GM12878 (cell line): ENCODE measurements at regions not wholly inside any gene's neighbourhood (a gene's known extent, or its start where the extent isn't known, plus 50 kb on each side); places are given as distances from the start of the nearest gene placed in this dataset.

Experiments used
- ATAC-seq: fragments of 200-7000 bp; cut with Tn5 transposase; 3 replicates; pipeline ENCODE4 v1.9.1; 2020; ENCODE audit warnings: mild to moderate bottlenecking, moderate library complexity
- BruUV-seq: library from RNA; stranded (reverse); fragments of 400-500 nt; replicated peaks from 2 replicates; lab custom pipeline; 2021; lab: Mats Ljungman, UMichigan
- CTCF ChIA-PET: fragments of 300-600 bp; sonication (Branson Sonifier 250); formaldehyde crosslinking; extraction: SDS; loops from one replicate; lab custom pipeline; 2021; ENCODE audit warnings: inconsistent platforms; lab: Yijun Ruan, JAX
- POLR2A ChIA-PET: fragments of 350-600 bp; formaldehyde crosslinking; extraction: SDS; loops from one replicate; lab custom pipeline; 2021; ENCODE audit warnings: inconsistent platforms; lab: Charles Lee
- RAD21 ChIA-PET: fragments of 300-600 bp; sonication (Branson Sonifier 250); formaldehyde crosslinking; loops from one replicate; lab custom pipeline; 2023; ENCODE audit warnings: antibody characterized with exemption; ENCODE audit not compliant: unreplicated experiment; lab: Charles Lee
- SMC1A ChIA-PET: fragments of 300-600 bp; sonication (Branson Sonifier 250); formaldehyde crosslinking; loops from one replicate; lab custom pipeline; 2023; ENCODE audit not compliant: unreplicated experiment, uncharacterized antibody; lab: Charles Lee
- DNase-seq: peaks from one replicate; pipeline ENCODE4 v3.0.0-alpha.2; 2011; ENCODE audit warnings: low read depth, low spot score
- FAIRE-seq: peaks from 3 replicates; lab custom pipeline; 2011; peaks lifted over from hg19 to GRCh38; lab: Jason Lieb, UNC
- H2AFZ ChIP-seq: 2 replicates; pipeline ENCODE4 v1.6.0; 2011; ENCODE audit warnings: low read depth, low read length, control low read depth; ENCODE audit not compliant: control insufficient read depth
- H3K27ac ChIP-seq: 2 replicates; pipeline ENCODE4 v1.5.1; 2011; ENCODE audit warnings: control low read depth; ENCODE audit not compliant: control insufficient read depth, insufficient read depth
- H3K27me3 ChIP-seq, 2 experiments: replicated peaks in 1 of 2; 2 replicates each; pipeline versions ENCODE4 v1.6.0 to v1.6.1; 2011; ENCODE audit warnings: low read length in 1 of 2; ENCODE audit not compliant: control insufficient read depth in 2 of 2, insufficient read depth in 2 of 2
- H3K36me3 ChIP-seq, 2 experiments: 2 replicates each; pipeline ENCODE4 v1.5.1; 2011; ENCODE audit warnings: low read length in 1 of 2; ENCODE audit not compliant: control insufficient read depth in 2 of 2, insufficient read depth in 2 of 2
- H3K4me1 ChIP-seq: 2 replicates; pipeline ENCODE4 v1.6.1; 2011; ENCODE audit warnings: mild to moderate bottlenecking, low read length, moderate library complexity, mixed read lengths; ENCODE audit not compliant: control insufficient read depth, insufficient read depth
- H3K4me2 ChIP-seq: 2 replicates; pipeline ENCODE4 v1.6.0; 2011; ENCODE audit warnings: control low read depth; ENCODE audit not compliant: control insufficient read depth, insufficient read depth
- H3K4me3 ChIP-seq: fragments of 200-600 bp; sonication (generic); 2 replicates; pipeline ENCODE4 v1.5.1; 2016
- H3K79me2 ChIP-seq: 2 replicates; pipeline ENCODE4 v1.6.0; 2011; ENCODE audit warnings: low read length; ENCODE audit not compliant: control insufficient read depth, insufficient read depth
- H3K9ac ChIP-seq: 2 replicates; pipeline ENCODE4 v1.8.0; 2011; ENCODE audit warnings: low read length, control low read depth, mixed read lengths; ENCODE audit not compliant: control insufficient read depth, insufficient read depth
- H3K9me3 ChIP-seq: replicated peaks from 3 replicates; pipeline ENCODE4 v1.5.1; 2011; ENCODE audit warnings: mild to moderate bottlenecking, low read length; ENCODE audit not compliant: control insufficient read depth, insufficient read depth
- H4K20me1 ChIP-seq: 2 replicates; pipeline ENCODE4 v1.6.0; 2011; ENCODE audit not compliant: control insufficient read depth, insufficient read depth
- CHD2 ChIP-seq: IDR thresholded peaks from 2 replicates; pipeline ENCODE4 v1.6.1; 2011; ENCODE audit warnings: low read depth, low read length, improper control_type of control experiment, borderline replicate concordance
- KLF5 ChIP-seq: fragments of 450-650 bp; IDR thresholded peaks from 2 replicates; pipeline ENCODE4 v1.6.1; 2014; ENCODE audit warnings: mild to moderate bottlenecking; ENCODE audit not compliant: partially characterized antibody
- NRF1 ChIP-seq: conservative IDR thresholded peaks from 2 replicates; pipeline ENCODE4 v1.6.1; 2011; ENCODE audit warnings: mild to moderate bottlenecking, low read depth, low read length, improper control_type of control experiment
- RELB ChIP-seq: fragments of 450-650 bp; IDR thresholded peaks from 2 replicates; pipeline ENCODE4 v1.6.1; 2017; ENCODE audit warnings: low read depth, mild to moderate bottlenecking, moderate library complexity
- SMAD1 ChIP-seq: fragments of 450-650 bp; IDR thresholded peaks from 2 replicates; pipeline ENCODE4 v1.6.1; 2018; ENCODE audit warnings: mild to moderate bottlenecking, low read depth; ENCODE audit not compliant: partially characterized antibody
- SREBF2 ChIP-seq: IDR thresholded peaks from 2 replicates; pipeline ENCODE4 v1.6.1; 2012; ENCODE audit warnings: mild to moderate bottlenecking, low read length
- ZBTB40 ChIP-seq: fragments of 450-650 bp; IDR thresholded peaks from 2 replicates; pipeline ENCODE4 v1.6.1; 2016; ENCODE audit warnings: mild to moderate bottlenecking, moderate library complexity, borderline replicate concordance
- ZSCAN29 ChIP-seq: fragments of 450-650 bp; IDR thresholded peaks from 2 replicates; pipeline ENCODE4 v1.6.1; 2017; ENCODE audit warnings: mild to moderate bottlenecking, moderate library complexity
- whole genome bisulfite sequencing: methylation state at CpG from one replicate; pipeline ENCODE4 v1.1.6; 2016; ENCODE audit warnings: low lambda C conversion rate; ENCODE audit not compliant: insufficient replicate concordance, insufficient coverage; ENCODE audit errors: missing lambda C conversion rate; 5-methylcytosine and 5-hydroxymethylcytosine counted together
- in situ Hi-C: fragments of 300-500 bp; cut with MboI; formaldehyde crosslinking; loops from 9 replicates; pipeline ENCODE4 v1.14.3; 2018; ENCODE audit warnings: mixed read lengths
- intact Hi-C: fragments of 100-400 bp; cut with micrococcal nuclease; formaldehyde crosslinking; loops from one replicate; pipeline ENCODE4 v1.14.2; 2022; ENCODE audit not compliant: unreplicated experiment
- TF ChIP-seq, protein P1 (sequence below): fragments of 450-650 bp; IDR thresholded peaks from 2 replicates; pipeline ENCODE4 v1.6.1; 2016; ENCODE audit warnings: mild to moderate bottlenecking
- TF ChIP-seq, protein P2 (sequence below): fragments of 450-650 bp; IDR thresholded peaks from 2 replicates; pipeline ENCODE4 v1.6.1; 2017; ENCODE audit warnings: antibody characterized with exemption, mild to moderate bottlenecking, moderate library complexity

DNA sequence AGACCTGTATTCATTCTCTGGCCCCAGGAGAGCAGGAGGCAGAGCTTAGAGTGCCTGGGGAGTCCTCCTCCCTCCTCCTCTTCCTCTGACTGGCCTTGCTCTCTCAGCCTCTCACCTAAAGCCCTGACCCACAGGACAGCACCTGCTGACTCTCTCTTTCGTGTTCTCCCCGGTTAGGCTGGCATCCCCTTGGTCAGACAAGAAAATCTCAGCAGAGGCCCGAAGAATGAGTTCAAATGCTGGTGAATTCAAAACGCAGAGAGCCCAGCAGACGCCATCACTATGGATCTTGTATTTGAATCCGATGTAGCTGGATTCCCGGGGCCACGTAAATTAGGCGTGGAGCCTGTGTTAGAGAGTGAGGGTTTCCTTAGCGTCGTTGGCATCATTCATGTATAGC lies 255.3 kb downstream of the KLF6 start (continued):
- TF ChIP-seq, protein P1, sequence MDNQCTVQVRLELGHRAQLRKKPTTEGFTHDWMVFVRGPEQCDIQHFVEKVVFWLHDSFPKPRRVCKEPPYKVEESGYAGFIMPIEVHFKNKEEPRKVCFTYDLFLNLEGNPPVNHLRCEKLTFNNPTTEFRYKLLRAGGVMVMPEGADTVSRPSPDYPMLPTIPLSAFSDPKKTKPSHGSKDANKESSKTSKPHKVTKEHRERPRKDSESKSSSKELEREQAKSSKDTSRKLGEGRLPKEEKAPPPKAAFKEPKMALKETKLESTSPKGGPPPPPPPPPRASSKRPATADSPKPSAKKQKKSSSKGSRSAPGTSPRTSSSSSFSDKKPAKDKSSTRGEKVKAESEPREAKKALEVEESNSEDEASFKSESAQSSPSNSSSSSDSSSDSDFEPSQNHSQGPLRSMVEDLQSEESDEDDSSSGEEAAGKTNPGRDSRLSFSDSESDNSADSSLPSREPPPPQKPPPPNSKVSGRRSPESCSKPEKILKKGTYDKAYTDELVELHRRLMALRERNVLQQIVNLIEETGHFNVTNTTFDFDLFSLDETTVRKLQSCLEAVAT = no peak
- no peak for TF ChIP-seq CHD2

DNA sequence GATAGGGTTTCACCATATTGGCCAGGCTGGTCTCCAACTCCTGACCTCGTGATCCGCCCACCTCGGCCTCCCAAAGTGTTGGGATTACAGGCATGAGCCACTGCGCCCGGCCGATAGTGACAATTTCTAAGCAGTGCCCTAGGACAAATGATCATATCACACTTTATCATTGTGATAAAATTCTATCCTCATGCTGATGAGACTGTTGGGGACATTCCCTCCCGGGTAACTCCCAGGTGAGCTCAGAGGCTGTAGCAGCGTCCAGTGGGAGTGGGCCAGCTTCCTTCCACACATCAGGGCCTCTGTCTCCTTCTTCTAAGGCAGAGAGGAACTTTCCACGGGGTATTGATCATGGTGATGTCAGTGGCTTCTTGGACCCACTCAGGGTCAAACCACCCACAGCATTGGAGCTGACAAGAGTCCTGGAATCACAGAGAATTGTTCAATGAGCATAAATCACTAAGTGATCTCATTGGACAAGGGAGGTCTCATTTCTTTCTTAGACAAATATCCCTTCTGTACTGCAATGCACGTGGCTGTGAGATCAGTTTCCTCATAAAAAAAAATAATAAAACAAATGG lies 256.1 kb downstream of the KLF6 start:
- H3K4me1 ChIP-seq = no peaks in the 10 kb centered on the region
- ChIA-PET SMC1A (no interaction called here), CTCF (no interaction called here), POLR2A (no interaction called here), RAD21 (no interaction called here)
- H3K4me2 ChIP-seq = no peak overlapping the region
- H4K20me1 ChIP-seq = no peaks in the 10 kb centered on the region
- no peak overlapping the region for H3K4me3 ChIP-seq
- in situ Hi-C loops (no loop called here), intact Hi-C loops (no loop called here)
- H3K79me2 ChIP-seq = no peaks in the 10 kb centered on the region
- no peak for FAIRE-seq
- H2AFZ ChIP-seq = no peak overlapping the region
- H3K9ac ChIP-seq = no peak overlapping the region
- no peak overlapping the region for H3K27ac ChIP-seq
- DNase-seq = no peak
- no peaks in the 10 kb centered on the region for H3K36me3 ChIP-seq
- no peak for ATAC-seq
- no peaks in the 10 kb centered on the region for H3K9me3 ChIP-seq
- no peaks in the 10 kb centered on the region; a peak in 1 of 4 replicates for H3K27me3 ChIP-seq
- BruUV-seq = no TSS peak
- WGBS = 30% methylated on average over 10 of the region's 10 CpGs
- TF ChIP-seq, protein P1 = no peak
- TF ChIP-seq ZSCAN29 (no peak), NRF1 (no peak), KLF5 (no peak), SMAD1 (no peak), ZBTB40 (no peak), SREBF2 (no peak), RELB (no peak)
- TF ChIP-seq, protein P2, sequence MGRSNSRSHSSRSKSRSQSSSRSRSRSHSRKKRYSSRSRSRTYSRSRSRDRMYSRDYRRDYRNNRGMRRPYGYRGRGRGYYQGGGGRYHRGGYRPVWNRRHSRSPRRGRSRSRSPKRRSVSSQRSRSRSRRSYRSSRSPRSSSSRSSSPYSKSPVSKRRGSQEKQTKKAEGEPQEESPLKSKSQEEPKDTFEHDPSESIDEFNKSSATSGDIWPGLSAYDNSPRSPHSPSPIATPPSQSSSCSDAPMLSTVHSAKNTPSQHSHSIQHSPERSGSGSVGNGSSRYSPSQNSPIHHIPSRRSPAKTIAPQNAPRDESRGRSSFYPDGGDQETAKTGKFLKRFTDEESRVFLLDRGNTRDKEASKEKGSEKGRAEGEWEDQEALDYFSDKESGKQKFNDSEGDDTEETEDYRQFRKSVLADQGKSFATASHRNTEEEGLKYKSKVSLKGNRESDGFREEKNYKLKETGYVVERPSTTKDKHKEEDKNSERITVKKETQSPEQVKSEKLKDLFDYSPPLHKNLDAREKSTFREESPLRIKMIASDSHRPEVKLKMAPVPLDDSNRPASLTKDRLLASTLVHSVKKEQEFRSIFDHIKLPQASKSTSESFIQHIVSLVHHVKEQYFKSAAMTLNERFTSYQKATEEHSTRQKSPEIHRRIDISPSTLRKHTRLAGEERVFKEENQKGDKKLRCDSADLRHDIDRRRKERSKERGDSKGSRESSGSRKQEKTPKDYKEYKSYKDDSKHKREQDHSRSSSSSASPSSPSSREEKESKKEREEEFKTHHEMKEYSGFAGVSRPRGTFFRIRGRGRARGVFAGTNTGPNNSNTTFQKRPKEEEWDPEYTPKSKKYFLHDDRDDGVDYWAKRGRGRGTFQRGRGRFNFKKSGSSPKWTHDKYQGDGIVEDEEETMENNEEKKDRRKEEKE = no peak
